Left renal pelvis (tissue), 4 donors: ENCODE measurements at regions not wholly inside any gene's neighbourhood (a gene's known extent, or its start where the extent isn't known, plus 50 kb on each side); places are given as distances from the start of the nearest gene placed in this dataset.

ENCODE experiments used
- DNase-seq, 4 donors: peaks; one replicate each; pipeline ENCODE4 v3.0.0-alpha.2; 2013; ENCODE audit warnings: low read depth in 4 of 4, low spot score in 3 of 4

- no peak for DNase-seq
These were observed 52.9 kb upstream of the DEFB112 start for GRCh38 chr6:50102676-50103075.

GRCh38 chr6:50110587-50110986, 60.9 kb upstream of the DEFB112 start:
- no peak for DNase-seq

GRCh38 chr6:50112981-50113857, 63.5 kb upstream of the DEFB112 start:
- DNase-seq, result no peak

GRCh38 chr6:50116390-50116789, 66.7 kb upstream of the DEFB112 start:
- no peak for DNase-seq

GRCh38 chr6:50116797-50117542, 67.2 kb upstream of the DEFB112 start:
- DNase-seq, result no peak

- DNase-seq, result no peak
These were observed 70.6 kb upstream of the DEFB112 start for GRCh38 chr6:50120300-50120699.

GRCh38 chr6:50123688-50124087, 74.0 kb upstream of the DEFB112 start:
- DNase-seq, result no peak

GRCh38 chr6:50124572-50124971, 74.8 kb upstream of the DEFB112 start:
- DNase-seq, result no peak

- DNase-seq, result no peak
These were observed 78.8 kb upstream of the DEFB112 start for GRCh38 chr6:50128420-50129005.

GRCh38 chr6:50135968-50136367, 86.2 kb upstream of the DEFB112 start:
- no peak for DNase-seq

GRCh38 chr6:50141100-50141499, 91.4 kb upstream of the DEFB112 start:
- no peak for DNase-seq

- no peak for DNase-seq
These were observed 93.4 kb upstream of the DEFB112 start for GRCh38 chr6:50143011-50143719.

- no peak for DNase-seq
These were observed 95.4 kb upstream of the DEFB112 start for GRCh38 chr6:50145125-50145524.

- no peak for DNase-seq
These were observed 97.6 kb upstream of the DEFB112 start for GRCh38 chr6:50147371-50147770.

- no peak for DNase-seq
These were observed 130.9 kb upstream of the DEFB112 start for GRCh38 chr6:50180646-50181045.

- DNase-seq, result no peak
These were observed 135.3 kb upstream of the DEFB112 start for GRCh38 chr6:50185006-50185405.

- no peak for DNase-seq
These were observed 137.7 kb upstream of the DEFB112 start for GRCh38 chr6:50187351-50187921.

- DNase-seq, result no peak
These were observed 148.5 kb upstream of the DEFB112 start for GRCh38 chr6:50198245-50198644.

- no peak for DNase-seq
These were observed 153.0 kb upstream of the DEFB112 start for GRCh38 chr6:50202766-50203165.

GRCh38 chr6:50211582-50211981, 161.9 kb upstream of the DEFB112 start:
- no peak for DNase-seq

GRCh38 chr6:50213146-50213545, 163.4 kb upstream of the DEFB112 start:
- no peak for DNase-seq
